Mesenteric fat pad (tissue), 1 donor: ENCODE measurements at regions not wholly inside any gene's neighbourhood (a gene's known extent, or its start where the extent isn't known, plus 50 kb on each side); places are given as distances from the start of the nearest gene placed in this dataset.
"Not testable (repeated sequence)": the region's sequence is repeated elsewhere in the genome, so short reads cannot be mapped to it uniquely, and the experiment has no call there.

ENCODE experiments used
- DNase-seq: peaks from one replicate; pipeline ENCODE4 v3.0.0-alpha.2; 2020; ENCODE audit warnings: low spot score
- donor health status: DM: yes; HTN: yes; CAD: no.

DNA sequence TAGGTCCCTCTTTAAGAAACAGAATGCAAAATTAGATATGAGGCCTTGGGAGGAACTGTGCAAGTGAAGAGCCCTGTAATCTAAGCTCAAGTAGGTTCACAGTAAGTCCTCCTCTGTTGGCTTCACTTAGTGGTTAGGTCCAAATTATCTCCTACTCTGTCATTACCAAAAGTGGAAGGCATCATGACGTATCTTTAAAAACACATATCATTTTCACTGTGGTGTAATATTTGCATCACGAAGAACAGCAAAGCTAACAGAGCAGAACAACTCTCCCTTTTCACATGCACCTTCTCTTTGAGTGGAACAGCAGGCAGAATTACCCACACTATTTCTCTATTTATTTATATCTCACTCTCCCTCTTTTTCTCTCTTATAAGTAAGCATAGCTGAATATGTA, 240.5 kb upstream of the CCNH start:
- no peak for DNase-seq

GRCh38 chr5:87650284-87650683, 237.6 kb upstream of the CCNH start:
- DNase-seq = no peak

- no peak for DNase-seq
Measured at GRCh38 chr5:87649455-87649854, 236.7 kb upstream of the CCNH start.

GRCh38 chr5:87645224-87645623, 232.5 kb upstream of the CCNH start:
- no peak for DNase-seq

DNA sequence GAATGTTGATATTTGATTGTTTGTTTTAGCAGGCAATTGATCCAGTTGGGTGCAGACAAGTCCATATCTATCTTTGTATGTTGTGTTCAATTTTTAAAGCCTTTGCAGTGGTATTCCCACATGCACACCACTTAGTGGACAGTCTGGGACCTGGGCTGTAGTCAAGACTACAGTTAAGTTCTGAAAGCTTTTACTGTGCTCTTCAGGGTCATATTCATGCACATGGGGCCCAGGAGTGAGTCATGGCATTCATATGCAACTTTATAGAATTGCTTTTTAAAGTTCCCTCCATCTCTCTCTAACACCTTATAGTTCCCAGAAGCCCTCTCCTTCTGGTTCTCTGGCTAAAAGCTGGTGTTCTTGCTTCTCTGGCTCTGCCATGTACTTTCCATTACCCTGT, 228.2 kb upstream of the CCNH start:
- no peak for DNase-seq

DNA sequence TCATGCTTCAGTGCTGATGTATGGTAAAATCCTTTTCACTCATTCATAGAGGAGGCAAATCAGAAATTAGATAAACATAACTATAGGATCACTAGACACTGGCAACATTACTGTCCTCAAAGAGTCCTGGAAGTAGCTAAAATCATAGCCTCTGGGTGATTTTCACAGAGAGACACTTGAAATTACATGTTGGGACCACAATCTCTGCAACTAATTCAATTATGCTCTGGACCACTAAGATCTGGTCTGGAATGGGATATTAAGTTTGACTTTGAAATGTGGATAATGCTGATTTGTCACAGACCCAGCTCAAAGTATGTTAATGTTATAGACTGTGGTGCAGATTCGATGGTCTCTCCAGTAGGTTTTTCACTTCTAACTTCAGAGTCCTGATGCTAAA, 214.6 kb upstream of the CCNH start:
- no peak for DNase-seq

DNA sequence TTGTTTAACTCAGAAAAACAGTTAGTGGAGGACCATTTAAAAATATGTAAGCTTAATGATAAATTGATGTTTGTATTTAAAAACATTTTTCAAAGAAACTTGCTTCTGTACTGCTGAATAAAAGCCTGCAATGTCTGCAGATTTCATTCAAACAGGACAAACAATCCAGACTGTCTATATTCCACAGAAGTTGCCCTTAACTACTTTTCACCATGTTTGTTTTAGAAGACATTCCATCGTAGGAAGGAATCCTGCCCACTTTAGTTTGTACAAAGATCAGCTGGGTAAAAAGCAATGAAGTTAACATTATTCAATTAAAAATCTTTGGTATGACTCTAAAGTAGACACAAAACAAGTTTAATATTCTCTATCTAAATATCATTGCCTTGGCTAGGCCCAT, 195.7 kb upstream of the CCNH start:
- no peak for DNase-seq

DNA sequence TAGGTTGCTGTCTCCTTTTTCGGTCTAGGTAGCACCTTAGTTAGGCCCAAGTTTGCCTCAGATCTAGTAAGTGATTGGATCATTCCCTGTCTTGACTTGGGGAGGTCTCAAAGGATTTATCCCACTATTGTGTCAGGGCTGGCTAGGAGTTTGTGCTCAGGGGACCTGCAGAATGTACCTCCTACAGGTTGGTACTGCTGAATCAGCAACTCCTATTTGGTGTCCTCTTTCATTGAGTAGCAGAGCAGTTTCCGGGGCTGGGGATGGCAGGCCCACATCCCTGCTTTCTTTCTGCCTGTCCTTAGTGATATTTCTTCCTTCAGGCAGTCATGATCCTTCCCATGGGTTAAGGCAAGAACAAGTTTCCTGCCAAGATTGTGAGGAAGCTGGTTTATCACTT, 192.9 kb upstream of the CCNH start:
- DNase-seq = no peak

GRCh38 chr5:87599778-87600177, 187.0 kb upstream of the CCNH start:
- no peak for DNase-seq

GRCh38 chr5:87598460-87598859, 185.7 kb upstream of the CCNH start:
- DNase-seq = no peak

DNA sequence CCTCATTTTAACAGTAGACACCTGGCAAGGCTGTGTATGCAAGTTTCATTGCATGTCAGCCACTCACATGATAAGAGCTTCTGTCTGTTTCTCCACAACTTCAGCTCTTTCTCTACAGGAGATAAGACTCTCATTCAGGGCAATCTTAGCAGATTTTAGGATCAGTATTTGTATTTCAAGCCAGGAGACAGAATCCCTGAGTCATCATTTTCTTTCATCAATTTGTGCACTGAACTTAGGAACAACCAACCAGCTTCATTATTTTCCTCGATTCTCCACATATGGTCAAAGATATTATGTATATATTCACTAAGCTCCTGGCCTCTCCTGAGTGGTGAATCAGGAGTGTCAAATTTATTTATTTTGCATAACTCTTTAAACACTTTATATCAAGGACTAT, 181.8 kb upstream of the CCNH start:
- DNase-seq = no peak

DNA sequence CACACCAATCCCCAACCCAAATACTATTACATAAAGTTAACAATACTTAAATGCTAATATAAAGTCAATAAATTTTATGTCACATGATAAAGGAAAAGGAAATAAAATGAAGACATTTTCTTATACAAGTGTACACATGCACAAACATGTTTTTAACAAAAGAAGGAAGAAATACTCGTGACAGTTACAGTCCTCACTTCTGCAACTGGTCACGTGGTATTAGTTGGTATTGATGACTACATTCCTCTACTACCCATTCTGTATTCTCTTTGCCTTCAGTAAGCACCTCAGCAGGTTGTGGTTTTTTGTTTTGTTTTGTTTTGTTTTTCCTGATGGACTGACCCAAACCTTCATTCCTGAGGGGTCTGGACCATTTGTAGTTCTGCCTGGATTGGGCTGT, 176.9 kb upstream of the CCNH start:
- no peak for DNase-seq

- no peak for DNase-seq
Measured at GRCh38 chr5:87588316-87588715, 175.6 kb upstream of the CCNH start.

- DNase-seq = not testable (repeated sequence)
Measured at GRCh38 chr5:87583704-87584103, 171.0 kb upstream of the CCNH start.

- no peak for DNase-seq
Measured at GRCh38 chr5:87582149-87582548, 169.4 kb upstream of the CCNH start.

GRCh38 chr5:87581661-87582060, 168.9 kb upstream of the CCNH start:
- no peak for DNase-seq

GRCh38 chr5:87579678-87580077, 166.9 kb upstream of the CCNH start:
- no peak for DNase-seq

GRCh38 chr5:87576867-87577266, 164.1 kb upstream of the CCNH start:
- DNase-seq = no peak

DNA sequence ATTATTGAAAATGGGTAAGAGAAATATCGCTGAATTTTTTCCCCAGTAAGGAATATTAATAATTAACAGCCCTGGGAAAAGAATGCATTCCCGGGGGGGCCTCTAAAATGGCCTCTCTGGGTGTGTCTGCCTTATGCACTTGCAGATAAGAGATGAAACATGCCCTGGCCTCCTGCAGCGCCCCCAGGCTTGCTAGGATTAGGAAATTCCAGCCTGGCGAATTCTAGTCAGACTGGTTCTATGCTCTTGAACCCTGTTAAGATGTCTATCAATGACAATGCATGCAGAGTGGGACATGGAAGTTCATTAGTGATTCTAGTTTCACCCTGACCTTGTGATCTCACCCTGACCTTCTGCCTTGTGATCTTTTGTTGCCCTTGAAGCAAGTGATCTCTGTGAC, 163.6 kb upstream of the CCNH start:
- not testable (repeated sequence) for DNase-seq

- DNase-seq = no peak
Measured at GRCh38 chr5:87574106-87574505, 161.4 kb upstream of the CCNH start.

DNA sequence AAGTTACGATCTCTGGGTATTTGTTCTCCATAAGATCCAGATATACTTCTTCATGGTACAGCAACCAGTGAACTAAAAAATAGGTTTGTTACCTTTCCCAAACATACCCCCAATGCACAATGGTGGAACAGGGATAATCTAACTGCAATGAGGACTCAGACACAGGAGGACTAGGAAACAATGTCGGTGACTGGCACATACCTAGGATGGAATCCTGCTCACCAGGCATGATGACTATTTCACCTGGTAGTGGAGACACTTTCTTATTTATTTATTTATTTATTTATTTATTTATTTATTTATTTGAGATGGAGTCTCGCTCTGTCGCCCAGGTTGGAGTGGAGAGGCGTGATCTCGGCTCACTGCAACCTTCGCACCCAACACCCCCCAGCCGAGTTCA, 159.9 kb upstream of the CCNH start:
- DNase-seq = no peak

DNA sequence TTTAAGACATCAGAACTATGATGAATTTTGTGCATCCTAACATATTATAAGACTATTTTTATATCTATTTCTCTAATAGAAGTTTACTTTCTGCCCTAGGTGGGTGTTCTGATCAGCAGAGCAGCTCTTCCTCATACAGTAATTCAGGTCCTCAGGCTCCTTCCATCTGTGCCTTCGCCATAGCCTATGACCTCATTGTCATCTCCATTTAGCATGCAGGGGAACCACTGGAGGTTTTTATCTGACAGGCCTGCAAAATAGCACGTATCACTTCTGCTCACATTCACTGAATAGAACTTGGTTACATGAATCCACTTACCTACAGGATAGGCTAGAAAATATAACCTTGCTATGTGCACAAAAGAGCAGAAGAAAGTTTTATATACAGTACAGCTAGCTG, 159.4 kb upstream of the CCNH start:
- DNase-seq = no peak

DNA sequence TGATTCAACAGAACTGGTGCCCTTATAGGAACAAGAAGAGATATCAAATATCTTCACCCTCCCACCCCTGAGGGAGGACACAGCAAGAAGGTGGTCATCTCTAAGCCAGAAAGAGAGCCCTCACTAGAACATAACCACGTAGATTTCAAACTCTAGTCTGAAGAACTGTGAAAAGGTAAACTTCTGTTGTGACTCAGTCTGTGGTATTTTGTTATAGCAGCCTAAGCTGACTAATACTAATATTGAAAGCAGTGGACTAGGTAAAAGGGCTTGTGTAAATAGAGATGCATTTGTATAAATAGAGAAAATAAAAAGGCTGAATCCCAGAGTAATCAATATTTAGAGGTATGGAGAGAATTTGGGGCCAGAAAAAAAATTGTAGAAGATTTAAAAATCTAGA, 157.6 kb upstream of the CCNH start:
- DNase-seq = no peak

DNA sequence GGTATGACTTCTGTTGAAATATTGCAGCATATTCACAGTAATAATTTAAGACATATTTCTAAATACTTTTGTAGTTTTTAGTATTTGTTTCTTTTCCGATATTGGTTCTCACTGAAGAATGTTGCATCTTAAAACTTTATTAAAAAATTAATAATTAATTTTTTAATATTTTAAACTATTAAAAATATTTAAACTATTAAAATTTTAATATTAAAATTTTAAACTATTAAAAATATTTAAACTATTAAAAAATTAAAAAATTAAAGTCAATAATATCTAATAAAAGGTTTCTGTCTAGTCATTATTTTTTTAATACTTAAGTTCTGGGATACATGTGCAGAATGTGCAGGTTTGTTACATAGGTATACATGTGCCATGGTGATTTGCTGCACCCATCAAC, 149.3 kb upstream of the CCNH start:
- no peak for DNase-seq

DNA sequence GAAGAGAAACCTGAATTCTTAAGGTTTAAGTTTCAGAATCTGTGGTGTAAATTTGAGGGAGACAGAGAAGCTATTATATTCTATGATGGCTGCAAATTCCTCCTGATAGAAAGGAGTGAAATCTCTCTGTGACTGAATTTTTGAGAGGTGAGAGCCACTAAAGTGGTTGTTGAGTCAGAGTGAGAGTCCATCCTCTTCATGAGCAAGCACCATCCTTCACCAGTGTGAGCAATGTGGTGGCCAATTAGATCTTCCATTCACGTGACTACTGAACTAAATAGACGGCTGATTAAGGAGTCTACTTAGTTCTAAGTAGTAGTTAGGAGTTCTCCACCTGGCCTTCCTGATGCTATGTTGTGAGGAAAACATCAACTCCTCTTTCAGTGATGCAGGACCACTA, 147.8 kb upstream of the CCNH start:
- DNase-seq = no peak
